OCI-LY7 (cell line): ENCODE measurements at regions not wholly inside any gene's neighbourhood (a gene's known extent, or its start where the extent isn't known, plus 50 kb on each side); places are given as distances from the start of the nearest gene placed in this dataset.

Experiments
- CTCF ChIP-seq: fragments of 200-600 bp; sonication (generic); conservative IDR thresholded peaks from 2 replicates; pipeline ENCODE4 v1.5.1; 2014; ENCODE audit warnings: mild to moderate bottlenecking, antibody characterized with exemption, low read length, moderate library complexity, mixed read lengths
- EZH2phosphoT487 ChIP-seq: fragments of 200-600 bp; sonication (generic); IDR thresholded peaks from 2 replicates; pipeline ENCODE4 v1.6.1; 2018; ENCODE audit warnings: low read depth, borderline replicate concordance, mild to moderate bottlenecking, mixed run types, antibody characterized with exemption, low read length, moderate library complexity, mixed read lengths

GRCh38 chr4:147303873-147304229 is 177.0 kb upstream of the EDNRA start:
- no peak for TF ChIP-seq CTCF
- TF ChIP-seq EZH2phosphoT487, result no peak
